ENCODE measurements at regions not wholly inside any gene's neighbourhood (a gene's known extent, or its start where the extent isn't known, plus 50 kb on each side); places are given as distances from the start of the nearest gene placed in this dataset.

DNA sequence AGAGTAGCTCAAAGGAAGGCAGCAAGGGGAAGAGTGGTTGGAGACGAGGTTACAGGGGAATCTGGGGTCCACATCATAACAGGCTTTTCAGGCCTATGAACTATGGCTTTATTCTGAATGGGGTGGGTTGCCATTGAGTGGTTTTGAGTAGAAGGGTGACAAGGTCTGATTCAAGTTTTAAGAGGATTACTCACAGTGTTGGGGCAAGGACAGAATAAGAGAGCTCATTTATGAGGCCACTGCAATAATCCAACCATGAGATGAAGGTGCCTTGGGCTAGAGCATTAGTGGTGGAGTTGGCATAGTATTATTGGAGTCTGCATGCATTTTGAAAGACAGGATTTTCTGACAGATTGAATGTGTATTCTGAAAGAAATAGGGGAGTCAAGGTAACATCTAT is 315.9 kb downstream of the RNF144A start:
- Histone ChIP-seq H3K27me3 (ENCODE audit: control insufficient read depth, insufficient read depth, low read length) (no peaks in the 10 kb centered on the region), H3K4me3 (ENCODE audit: low read depth, low read length) (no peak overlapping the region), H3K4me1 (ENCODE audit: control insufficient read depth, insufficient read depth, low read length) (peaks cover 1% of the 10 kb centered on the region), H3K36me3 (ENCODE audit: control insufficient read depth, insufficient read depth, low read length) (no peaks in the 10 kb centered on the region), H3K9me3 (ENCODE audit: control insufficient read depth, insufficient read depth, low read length) (no peaks in the 10 kb centered on the region), H3K9ac (ENCODE audit: low read depth, low read length) (no peak overlapping the region)

DNA sequence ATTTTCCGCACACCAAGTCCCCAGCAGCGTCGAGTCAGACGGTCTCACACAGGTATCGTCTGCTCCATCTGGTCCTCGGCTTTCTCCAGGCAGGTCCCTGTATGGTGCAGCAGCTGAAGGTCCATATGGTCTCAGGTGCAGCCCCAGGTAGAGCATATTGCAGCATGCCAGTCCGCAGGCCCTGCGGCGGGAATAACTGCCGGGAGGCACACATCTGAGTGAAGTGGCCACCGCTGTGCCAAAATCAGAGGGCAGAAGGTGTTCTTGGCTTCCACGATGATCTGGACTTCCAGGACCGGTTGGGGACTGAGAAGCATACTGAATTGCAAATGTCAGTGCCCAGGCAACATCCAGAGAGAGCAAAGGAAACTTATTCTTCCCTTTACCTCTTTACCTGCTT is 320.3 kb downstream of the RNF144A start:
- no peaks in the 10 kb centered on the region for H3K9me3 ChIP-seq (ENCODE audit: control insufficient read depth, insufficient read depth, low read length)
- no peaks in the 10 kb centered on the region for H3K36me3 ChIP-seq (ENCODE audit: control insufficient read depth, insufficient read depth, low read length)
- no peak overlapping the region for H3K4me3 ChIP-seq (ENCODE audit: low read depth, low read length)
- H3K9ac ChIP-seq (ENCODE audit: low read depth, low read length), result no peak overlapping the region
- no peaks in the 10 kb centered on the region for H3K4me1 ChIP-seq (ENCODE audit: control insufficient read depth, insufficient read depth, low read length)
- H3K27me3 ChIP-seq (ENCODE audit: control insufficient read depth, insufficient read depth, low read length), result no peaks in the 10 kb centered on the region

DNA sequence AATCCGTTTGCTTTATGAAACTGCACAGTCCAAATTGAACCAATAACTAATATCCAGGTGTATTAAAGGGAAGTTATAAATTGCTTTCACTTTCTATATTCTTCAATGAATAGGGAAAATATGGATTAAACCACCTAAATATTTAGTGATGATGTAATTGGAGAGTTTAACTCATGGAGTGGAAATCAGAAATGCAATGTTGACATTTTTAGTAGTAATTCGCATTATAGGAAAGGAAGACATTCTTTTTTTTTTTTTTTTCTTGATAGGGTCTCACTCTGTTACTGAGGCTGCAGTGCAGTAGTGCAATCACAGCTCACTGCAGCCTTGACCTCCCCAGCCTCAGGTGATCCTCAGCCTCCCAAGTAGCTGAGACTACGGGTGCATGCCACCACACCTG is 321.9 kb downstream of the RNF144A start:
- Histone ChIP-seq H3K9me3 (ENCODE audit: control insufficient read depth, insufficient read depth, low read length) (no peaks in the 10 kb centered on the region), H3K9ac (ENCODE audit: low read depth, low read length) (no peak overlapping the region), H3K4me3 (ENCODE audit: low read depth, low read length) (no peak overlapping the region), H3K36me3 (ENCODE audit: control insufficient read depth, insufficient read depth, low read length) (no peaks in the 10 kb centered on the region), H3K27me3 (ENCODE audit: control insufficient read depth, insufficient read depth, low read length) (no peaks in the 10 kb centered on the region), H3K4me1 (ENCODE audit: control insufficient read depth, insufficient read depth, low read length) (no peaks in the 10 kb centered on the region)

DNA sequence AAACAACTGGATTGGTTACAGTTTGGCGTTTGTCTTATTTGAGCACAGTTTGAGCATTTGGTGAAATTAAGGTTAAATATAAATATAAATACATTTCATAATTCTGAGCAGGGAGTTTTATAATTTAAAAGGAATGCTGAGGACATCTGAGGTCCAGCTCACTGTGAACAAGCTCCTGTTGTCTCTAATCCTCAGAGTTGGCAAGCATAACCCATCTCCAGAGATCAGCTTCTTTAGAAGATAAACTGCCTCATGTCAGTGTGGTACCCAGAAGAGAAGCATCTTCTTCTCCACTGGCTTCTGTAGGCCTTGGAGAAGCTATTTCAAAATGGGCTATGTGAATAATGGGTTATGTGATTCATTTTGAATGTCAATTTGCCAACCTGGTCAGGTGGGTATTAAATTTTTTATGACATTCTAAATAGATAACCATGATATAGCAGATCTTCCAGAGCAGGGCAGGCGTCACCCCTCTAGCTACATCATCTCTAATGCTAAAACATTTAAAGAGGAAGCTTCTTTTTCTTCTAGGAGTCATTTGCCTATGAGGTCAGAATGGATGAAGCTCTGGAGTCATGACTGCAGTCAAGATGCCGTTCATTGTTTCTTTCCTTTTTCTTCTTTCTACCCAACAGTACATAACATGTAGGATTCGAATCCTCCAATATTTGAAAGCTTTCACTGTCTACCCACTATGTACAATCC is 324.0 kb downstream of the RNF144A start:
- Histone ChIP-seq H3K9me3 (ENCODE audit: control insufficient read depth, insufficient read depth, low read length) (no peaks in the 10 kb centered on the region), H3K4me3 (ENCODE audit: low read depth, low read length) (no peak overlapping the region)

DNA sequence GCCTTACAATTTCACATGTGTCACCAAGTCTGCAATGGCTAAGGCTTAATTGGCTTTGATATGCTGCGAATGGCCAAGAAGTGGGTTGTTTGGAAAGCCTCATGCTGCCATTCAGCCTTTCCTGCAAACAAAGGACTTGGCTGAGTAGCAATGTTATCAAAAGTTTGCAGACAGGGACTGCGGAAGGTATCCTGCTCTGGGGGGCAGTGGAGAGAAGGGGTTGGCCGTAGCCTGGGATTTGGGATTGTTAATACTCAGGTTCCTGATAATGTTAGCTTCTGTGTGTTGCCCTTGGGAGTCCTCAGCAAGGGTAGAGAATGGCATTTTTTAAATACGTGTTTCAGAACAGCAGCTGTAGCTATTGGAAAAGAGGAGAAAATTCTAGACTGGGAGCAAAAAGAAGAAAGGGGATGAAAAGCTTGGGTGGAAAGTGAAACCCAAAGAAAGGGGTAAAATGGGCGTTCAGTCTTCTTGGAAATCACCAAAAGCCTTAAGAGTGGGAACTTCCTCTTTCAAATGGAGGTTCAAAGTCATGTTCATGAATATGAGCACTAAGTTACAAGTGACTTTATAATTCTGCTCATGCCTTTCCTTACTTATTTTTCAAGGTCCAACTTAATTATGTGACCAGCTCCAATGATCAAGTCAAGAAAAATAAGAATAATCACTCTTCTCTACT is 325.1 kb downstream of the RNF144A start:
- H3K4me1 ChIP-seq (ENCODE audit: control insufficient read depth, insufficient read depth, low read length), result no peaks in the 10 kb centered on the region
- H3K9me3 ChIP-seq (ENCODE audit: control insufficient read depth, insufficient read depth, low read length), result no peaks in the 10 kb centered on the region
- no peaks in the 10 kb centered on the region for H3K27me3 ChIP-seq (ENCODE audit: control insufficient read depth, insufficient read depth, low read length)
- no peaks in the 10 kb centered on the region for H3K36me3 ChIP-seq (ENCODE audit: control insufficient read depth, insufficient read depth, low read length)
- H3K9ac ChIP-seq (ENCODE audit: low read depth, low read length), result no peak overlapping the region
- no peak overlapping the region for H3K4me3 ChIP-seq (ENCODE audit: low read depth, low read length)

More for the DNA sequence above, 324.0 kb downstream of the RNF144A start:
- no peaks in the 10 kb centered on the region for H3K4me1 ChIP-seq (ENCODE audit: control insufficient read depth, insufficient read depth, low read length)
- H3K27me3 ChIP-seq (ENCODE audit: control insufficient read depth, insufficient read depth, low read length), result no peaks in the 10 kb centered on the region
- H3K36me3 ChIP-seq (ENCODE audit: control insufficient read depth, insufficient read depth, low read length), result no peaks in the 10 kb centered on the region
- H3K9ac ChIP-seq (ENCODE audit: low read depth, low read length), result no peak overlapping the region

DNA sequence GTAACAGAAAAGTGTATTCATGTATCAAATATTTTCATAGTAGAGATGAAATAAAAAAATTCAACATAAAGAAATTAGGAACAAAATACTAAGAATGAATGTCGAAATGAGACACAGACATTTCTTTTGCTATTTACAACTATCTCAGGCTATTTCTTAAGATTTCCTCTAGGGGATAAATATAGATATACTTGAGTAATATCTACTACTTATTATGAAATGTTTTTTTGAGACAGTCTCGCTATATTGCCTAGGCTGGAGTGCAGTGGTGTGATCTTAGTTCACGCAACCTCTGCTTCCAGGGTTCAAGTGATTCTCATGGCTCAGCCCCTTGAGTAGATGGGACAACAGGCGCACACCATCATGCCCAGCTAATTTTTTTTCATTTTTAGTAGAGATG is 326.1 kb downstream of the RNF144A start:
- no peaks in the 10 kb centered on the region for H3K36me3 ChIP-seq (ENCODE audit: control insufficient read depth, insufficient read depth, low read length)
- no peaks in the 10 kb centered on the region for H3K27me3 ChIP-seq (ENCODE audit: control insufficient read depth, insufficient read depth, low read length)
- no peaks in the 10 kb centered on the region for H3K9me3 ChIP-seq (ENCODE audit: control insufficient read depth, insufficient read depth, low read length)

DNA sequence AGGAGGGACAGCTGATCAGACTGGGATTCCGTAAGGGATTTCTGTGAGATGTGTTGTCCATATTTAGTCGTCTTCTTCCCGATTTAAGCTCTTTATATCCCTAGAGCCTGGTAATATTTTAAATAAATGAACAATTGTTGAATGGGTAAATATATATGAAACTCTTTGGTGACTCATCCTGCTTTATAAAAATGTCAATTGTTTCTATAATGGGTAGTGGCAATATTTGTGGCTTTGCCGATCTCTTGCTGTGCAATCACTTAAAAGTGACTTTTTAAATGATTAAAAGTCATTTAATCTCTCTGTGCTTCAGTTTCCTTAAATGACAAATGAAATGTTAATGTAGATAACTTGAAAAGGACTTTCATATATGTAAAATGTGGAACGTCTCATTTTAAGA is 339.2 kb downstream of the RNF144A start:
- H3K27me3 ChIP-seq (ENCODE audit: control insufficient read depth, insufficient read depth, low read length), result no peaks in the 10 kb centered on the region
- no peaks in the 10 kb centered on the region for H3K4me1 ChIP-seq (ENCODE audit: control insufficient read depth, insufficient read depth, low read length)
- H3K9ac ChIP-seq (ENCODE audit: low read depth, low read length), result no peak overlapping the region
- no peaks in the 10 kb centered on the region for H3K9me3 ChIP-seq (ENCODE audit: control insufficient read depth, insufficient read depth, low read length)
- H3K36me3 ChIP-seq (ENCODE audit: control insufficient read depth, insufficient read depth, low read length), result no peaks in the 10 kb centered on the region
- no peak overlapping the region for H3K4me3 ChIP-seq (ENCODE audit: low read depth, low read length)

More for the DNA sequence above, 326.1 kb downstream of the RNF144A start:
- Histone ChIP-seq H3K9ac (ENCODE audit: low read depth, low read length) (no peak overlapping the region), H3K4me1 (ENCODE audit: control insufficient read depth, insufficient read depth, low read length) (no peaks in the 10 kb centered on the region), H3K4me3 (ENCODE audit: low read depth, low read length) (no peak overlapping the region)

DNA sequence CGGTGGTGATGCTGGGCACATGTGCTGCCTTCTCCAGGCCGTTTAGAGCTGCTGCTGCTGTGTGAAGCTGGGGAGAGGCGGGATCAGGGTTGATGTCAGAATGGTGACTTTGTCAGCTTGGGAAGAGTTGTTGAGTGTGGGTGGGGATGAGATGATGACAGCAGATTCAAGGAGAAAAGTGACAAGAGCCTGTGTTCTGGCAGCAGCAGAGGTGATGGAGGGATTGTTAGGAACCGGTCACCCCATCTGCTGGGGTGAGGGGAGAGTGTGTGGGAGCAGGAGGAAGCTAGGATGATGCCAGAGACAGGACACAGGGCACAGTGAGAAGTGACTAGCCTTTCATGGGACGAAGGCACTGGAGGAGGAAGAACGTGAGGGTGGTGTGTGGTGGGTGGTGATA is 345.5 kb downstream of the RNF144A start:
- Histone ChIP-seq H3K4me1 (ENCODE audit: control insufficient read depth, insufficient read depth, low read length) (no peaks in the 10 kb centered on the region), H3K27me3 (ENCODE audit: control insufficient read depth, insufficient read depth, low read length) (no peaks in the 10 kb centered on the region), H3K4me3 (ENCODE audit: low read depth, low read length) (no peak overlapping the region)

DNA sequence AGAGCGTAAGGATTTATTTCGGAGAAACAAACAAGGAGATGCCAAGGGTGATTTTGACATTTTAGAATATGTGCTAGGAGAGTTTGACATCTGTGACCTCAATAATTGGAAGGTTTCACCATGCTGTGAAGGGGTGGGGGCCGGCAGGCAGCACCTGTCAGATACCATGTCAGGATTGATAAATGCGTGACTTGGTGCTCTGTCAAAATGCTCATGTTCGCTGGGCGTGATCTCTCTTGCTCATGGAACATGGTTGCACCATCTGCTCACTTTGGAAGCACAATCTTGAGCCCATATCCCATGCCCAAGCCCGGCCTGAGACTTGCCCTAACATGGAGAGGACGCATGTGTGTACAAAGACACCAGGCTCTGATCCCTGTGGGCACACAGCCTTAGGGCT is 347.6 kb downstream of the RNF144A start:
- Histone ChIP-seq H3K36me3 (ENCODE audit: control insufficient read depth, insufficient read depth, low read length) (no peaks in the 10 kb centered on the region), H3K4me3 (ENCODE audit: low read depth, low read length) (no peak overlapping the region), H3K4me1 (ENCODE audit: control insufficient read depth, insufficient read depth, low read length) (no peaks in the 10 kb centered on the region), H3K9me3 (ENCODE audit: control insufficient read depth, insufficient read depth, low read length) (no peaks in the 10 kb centered on the region), H3K9ac (ENCODE audit: low read depth, low read length) (no peak overlapping the region), H3K27me3 (ENCODE audit: control insufficient read depth, insufficient read depth, low read length) (no peaks in the 10 kb centered on the region)

More for the DNA sequence above, 345.5 kb downstream of the RNF144A start:
- Histone ChIP-seq H3K9me3 (ENCODE audit: control insufficient read depth, insufficient read depth, low read length) (no peaks in the 10 kb centered on the region), H3K9ac (ENCODE audit: low read depth, low read length) (no peak overlapping the region), H3K36me3 (ENCODE audit: control insufficient read depth, insufficient read depth, low read length) (no peaks in the 10 kb centered on the region)

DNA sequence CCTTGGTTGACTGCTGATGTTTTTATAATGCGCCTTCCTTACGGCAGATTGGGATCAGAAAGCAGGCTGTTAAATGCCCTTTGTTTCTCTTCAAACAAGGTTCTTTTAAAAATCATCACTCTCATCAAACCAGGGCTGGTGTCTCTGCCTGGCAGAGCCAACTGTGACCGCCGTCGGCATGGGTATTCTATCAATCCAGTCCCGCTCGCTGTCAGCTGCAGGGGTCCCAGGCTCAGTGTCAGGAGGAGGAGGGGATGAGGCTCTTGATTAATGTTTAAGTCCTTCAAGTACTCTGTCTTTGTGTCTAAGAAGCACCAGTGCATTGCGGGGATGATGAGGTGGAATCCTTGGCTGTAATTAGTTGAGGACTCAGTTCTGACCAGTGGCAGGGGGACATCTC is 348.1 kb downstream of the RNF144A start:
- no peaks in the 10 kb centered on the region for H3K4me1 ChIP-seq (ENCODE audit: control insufficient read depth, insufficient read depth, low read length)
- no peaks in the 10 kb centered on the region for H3K27me3 ChIP-seq (ENCODE audit: control insufficient read depth, insufficient read depth, low read length)
- no peaks in the 10 kb centered on the region for H3K36me3 ChIP-seq (ENCODE audit: control insufficient read depth, insufficient read depth, low read length)
- H3K4me3 ChIP-seq (ENCODE audit: low read depth, low read length), result no peak overlapping the region
- no peaks in the 10 kb centered on the region for H3K9me3 ChIP-seq (ENCODE audit: control insufficient read depth, insufficient read depth, low read length)
- no peak overlapping the region for H3K9ac ChIP-seq (ENCODE audit: low read depth, low read length)

DNA sequence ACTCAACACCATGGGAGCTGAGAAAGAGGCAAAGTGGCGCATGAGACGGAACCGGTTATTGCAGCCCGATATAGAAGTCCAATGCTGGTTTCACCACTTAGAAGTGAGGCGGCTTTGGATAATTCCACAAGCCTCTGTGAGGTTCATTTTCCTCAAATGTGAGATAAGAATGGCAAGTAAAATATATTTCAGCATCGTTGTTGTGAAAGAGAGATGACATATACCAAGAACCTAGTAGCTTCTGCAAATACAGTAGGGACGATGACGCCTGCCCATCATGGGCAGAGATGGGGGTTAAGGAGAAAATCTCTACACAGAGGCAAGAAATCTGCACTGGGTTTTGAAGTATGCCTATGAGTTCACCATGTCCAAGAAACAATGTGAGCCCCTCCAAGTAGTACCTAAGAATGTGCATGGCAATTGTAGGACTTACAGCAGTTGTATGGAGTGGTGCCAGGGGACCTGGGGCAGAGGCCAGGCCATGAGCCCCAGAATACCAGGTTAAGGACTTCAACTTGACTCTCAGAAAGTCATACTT is 352.0 kb downstream of the RNF144A start:
- H3K4me1 ChIP-seq (ENCODE audit: control insufficient read depth, insufficient read depth, low read length), result no peaks in the 10 kb centered on the region
- H3K4me3 ChIP-seq (ENCODE audit: low read depth, low read length), result no peak overlapping the region
- H3K9me3 ChIP-seq (ENCODE audit: control insufficient read depth, insufficient read depth, low read length), result no peaks in the 10 kb centered on the region
- no peak overlapping the region for H3K9ac ChIP-seq (ENCODE audit: low read depth, low read length)
- H3K27me3 ChIP-seq (ENCODE audit: control insufficient read depth, insufficient read depth, low read length), result no peaks in the 10 kb centered on the region
- H3K36me3 ChIP-seq (ENCODE audit: control insufficient read depth, insufficient read depth, low read length), result no peaks in the 10 kb centered on the region

DNA sequence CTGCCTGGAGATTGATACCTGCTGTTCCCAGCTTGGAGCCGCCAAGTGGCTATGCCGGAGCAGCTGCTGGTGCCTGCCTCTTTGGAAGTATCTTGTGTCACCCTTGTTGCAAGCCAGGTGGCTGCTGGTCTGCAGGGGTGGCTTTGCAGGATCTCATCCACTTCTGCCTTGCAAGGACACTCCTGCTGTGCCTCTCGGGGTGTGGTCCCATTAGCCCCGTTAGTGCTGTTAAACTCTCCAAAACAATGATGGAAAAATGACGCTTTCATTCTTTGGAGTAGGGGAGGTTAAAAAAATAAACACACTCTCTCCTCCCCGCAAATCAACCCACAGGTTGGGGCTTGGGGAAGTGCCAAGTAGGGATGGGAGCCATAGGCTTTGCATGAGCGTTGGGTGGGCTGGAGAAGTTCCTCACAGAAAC is 352.8 kb downstream of the RNF144A start:
- no peaks in the 10 kb centered on the region for H3K27me3 ChIP-seq (ENCODE audit: control insufficient read depth, insufficient read depth, low read length)
- no peak overlapping the region for H3K4me3 ChIP-seq (ENCODE audit: low read depth, low read length)
- no peaks in the 10 kb centered on the region for H3K9me3 ChIP-seq (ENCODE audit: control insufficient read depth, insufficient read depth, low read length)
- no peak overlapping the region for H3K9ac ChIP-seq (ENCODE audit: low read depth, low read length)
- no peaks in the 10 kb centered on the region for H3K36me3 ChIP-seq (ENCODE audit: control insufficient read depth, insufficient read depth, low read length)
- no peaks in the 10 kb centered on the region for H3K4me1 ChIP-seq (ENCODE audit: control insufficient read depth, insufficient read depth, low read length)
